GM23338 (cell line): ENCODE measurements at regions not wholly inside any gene's neighbourhood (a gene's known extent, or its start where the extent isn't known, plus 50 kb on each side); places are given as distances from the start of the nearest gene placed in this dataset.

Experiments used
- ATAC-seq: fragments of 200-7000 bp; cut with Tn5 transposase; 3 replicates; pipeline ENCODE4 v1.9.1; 2020
- DNase-seq: peaks from one replicate; pipeline ENCODE4 v3.0.0-alpha.2; 2015; ENCODE audit warnings: low spot score
- H2AFZ ChIP-seq: fragments of 200-600 bp; sonication (generic); 2 replicates; pipeline ENCODE4 v1.8.0; 2016; ENCODE audit warnings: antibody characterized with exemption, mild to moderate bottlenecking, moderate library complexity
- H3F3A ChIP-seq: fragments of 200-600 bp; sonication (generic); replicated peaks from 2 replicates; pipeline ENCODE4 v1.8.0; 2017; ENCODE audit warnings: antibody characterized with exemption, mixed run types, low read depth
- H3K27ac ChIP-seq: fragments of 200-600 bp; sonication (generic); 2 replicates; pipeline ENCODE4 v1.6.1; 2016; ENCODE audit warnings: low read depth
- H3K27me3 ChIP-seq: fragments of 200-600 bp; sonication (generic); 2 replicates; pipeline ENCODE4 v1.8.0; 2016; ENCODE audit warnings: mild to moderate bottlenecking, mixed run types, moderate library complexity; ENCODE audit not compliant: insufficient read depth
- H3K36me3 ChIP-seq: fragments of 200-600 bp; sonication (generic); 2 replicates; pipeline ENCODE4 v1.8.0; 2016; ENCODE audit warnings: mild to moderate bottlenecking; ENCODE audit not compliant: insufficient read depth
- H3K4me1 ChIP-seq: fragments of 200-600 bp; sonication (generic); 2 replicates; pipeline ENCODE4 v1.8.0; 2016; ENCODE audit warnings: mild to moderate bottlenecking, moderate library complexity; ENCODE audit not compliant: insufficient read depth
- H3K4me2 ChIP-seq: fragments of 200-600 bp; sonication (generic); 2 replicates; pipeline ENCODE4 v1.7.1; 2017; ENCODE audit warnings: mixed run types
- H3K4me3 ChIP-seq: fragments of 200-600 bp; sonication (generic); 2 replicates; pipeline ENCODE4 v1.6.1; 2016; ENCODE audit warnings: mixed run types
- H3K79me2 ChIP-seq: fragments of 200-600 bp; sonication (generic); replicated peaks from 2 replicates; pipeline ENCODE4 v1.8.0; 2017; ENCODE audit warnings: mild to moderate bottlenecking; ENCODE audit not compliant: insufficient read depth
- H3K9me2 ChIP-seq: fragments of 200-600 bp; sonication (generic); 2 replicates; pipeline ENCODE4 v1.8.0; 2017; ENCODE audit not compliant: insufficient read depth
- H4K20me1 ChIP-seq: fragments of 200-600 bp; sonication (generic); replicated peaks from 2 replicates; pipeline ENCODE4 v1.8.0; 2017; ENCODE audit warnings: mild to moderate bottlenecking; ENCODE audit not compliant: insufficient read depth
- H3K27ac Mint-ChIP-seq: 2 replicates; pipeline ENCODE4 v1.8.0; 2020; ENCODE audit warnings: inconsistent platforms, mild to moderate bottlenecking, moderate library complexity, mixed read lengths
- H3K27me3 Mint-ChIP-seq: 3 replicates; pipeline ENCODE4 v1.8.0; 2022; ENCODE audit warnings: low read depth, mild to moderate bottlenecking, moderate library complexity, mixed read lengths, inconsistent platforms; ENCODE audit not compliant: insufficient read depth, poor library complexity
- H3K36me3 Mint-ChIP-seq: 3 replicates; pipeline ENCODE4 v1.8.0; 2021; ENCODE audit warnings: low read depth, mild to moderate bottlenecking, inconsistent platforms, moderate library complexity, mixed read lengths
- H3K4me1 Mint-ChIP-seq: 3 replicates; pipeline ENCODE4 v1.8.0; 2020; ENCODE audit warnings: mild to moderate bottlenecking, inconsistent platforms, mixed read lengths
- H3K4me3 Mint-ChIP-seq: 3 replicates; pipeline ENCODE4 v1.8.0; 2021; ENCODE audit warnings: moderate library complexity, mild to moderate bottlenecking, inconsistent platforms, mixed read lengths
- H3K9me3 Mint-ChIP-seq: 3 replicates; pipeline ENCODE4 v1.8.0; 2020; ENCODE audit warnings: moderate library complexity, mild to moderate bottlenecking, inconsistent platforms, mixed read lengths
- EZH2 ChIP-seq: fragments of 200-600 bp; sonication (generic); IDR thresholded peaks from one replicate; pipeline ENCODE4 v1.8.0; 2017; ENCODE audit warnings: antibody characterized with exemption, mild to moderate bottlenecking, low read depth; ENCODE audit not compliant: unreplicated experiment
- NANOG ChIP-seq: IDR thresholded peaks from 2 replicates; pipeline ENCODE4 v1.6.1; 2016; ENCODE audit warnings: antibody characterized with exemption, borderline replicate concordance
- REST ChIP-seq: IDR thresholded peaks from one replicate; pipeline ENCODE4 v1.6.1; 2018; ENCODE audit warnings: antibody characterized with exemption; ENCODE audit not compliant: unreplicated experiment
- ZNF114 ChIP-seq: fragments of 250-450 bp; sonication (Bioruptor Pico); IDR thresholded peaks from 2 replicates; pipeline ENCODE4 v1.5.0; 2020; ENCODE audit warnings: mild to moderate bottlenecking, moderate library complexity
- ZNF462 ChIP-seq: fragments of 250-450 bp; sonication (Bioruptor Pico); IDR thresholded peaks from 2 replicates; pipeline ENCODE4 v1.5.0; 2020; ENCODE audit warnings: mild to moderate bottlenecking, moderate library complexity

GRCh38 chr2:173715441-173715840 lies 249.7 kb downstream of the SP3 start:
- Mint-ChIP-seq H3K4me1 (no peaks in the 10 kb centered on the region), H3K9me3 (no peaks in the 10 kb centered on the region), H3K27ac (no peak overlapping the region), H3K27me3 (no peaks in the 10 kb centered on the region), H3K4me3 (no peak overlapping the region), H3K36me3 (no peaks in the 10 kb centered on the region)
- Histone ChIP-seq H2AFZ (no peak overlapping the region), H4K20me1 (no peaks in the 10 kb centered on the region), H3K36me3 (no peaks in the 10 kb centered on the region), H3K79me2 (no peaks in the 10 kb centered on the region), H3K4me1 (no peaks in the 10 kb centered on the region), H3K27me3 (no peaks in the 10 kb centered on the region), H3K4me2 (no peak overlapping the region), H3K4me3 (no peak overlapping the region), H3F3A (no peaks in the 10 kb centered on the region), H3K27ac (no peak overlapping the region), H3K9me2 (peaks cover 5% of the 10 kb centered on the region; the same call in 1 of the 2 replicates)
- ATAC-seq, result no peak
- no peak for TF ChIP-seq EZH2
- TF ChIP-seq NANOG, result no peak
- TF ChIP-seq REST, result no peak
- TF ChIP-seq ZNF114 (CRISPR knock-in tag), result no peak
- no peak for TF ChIP-seq ZNF462
- DNase-seq, result no peak
